HepG2 (cell line): ENCODE measurements at regions not wholly inside any gene's neighbourhood (a gene's known extent, or its start where the extent isn't known, plus 50 kb on each side); places are given as distances from the start of the nearest gene placed in this dataset.

Experiments used
- ATAC-seq: fragments of 200-7000 bp; cut with Tn5 transposase; 3 replicates; pipeline ENCODE4 v1.9.1; 2020; ENCODE audit warnings: mild to moderate bottlenecking, moderate library complexity
- BruUV-seq: library from RNA; stranded (reverse); fragments of 400-500 nt; replicated peaks from 2 replicates; lab custom pipeline; 2021; lab: Mats Ljungman, UMichigan
- CTCF ChIA-PET: fragments of 300-600 bp; formaldehyde crosslinking; extraction: SDS; loops from one replicate; lab custom pipeline; 2021; ENCODE audit warnings: low total read pairs, inconsistent platforms, low intra/inter-chr PET ratio; lab: Yijun Ruan, JAX
- POLR2A ChIA-PET: fragments of 350-600 bp; sonication (Branson Sonifier 250); formaldehyde crosslinking; loops from one replicate; lab custom pipeline; 2020; ENCODE audit warnings: antibody characterized with exemption, inconsistent platforms; lab: Yijun Ruan, JAX
- DNase-seq: peaks from one replicate; pipeline ENCODE4 v3.0.0-alpha.2; 2015; ENCODE audit warnings: low spot score
- FAIRE-seq: peaks from 3 replicates; lab custom pipeline; 2011; peaks lifted over from hg19 to GRCh38; lab: Jason Lieb, UNC
- H2AFZ ChIP-seq: one replicate; pipeline ENCODE4 v1.6.1; 2011; ENCODE audit warnings: low read length, inconsistent platforms
- H3K27ac ChIP-seq: fragments of 300-600 bp; 3 replicates; pipeline ENCODE4 v1.8.0; 2011; ENCODE audit warnings: mixed run types, mild to moderate bottlenecking, mixed read lengths, low read length, inconsistent platforms; ENCODE audit not compliant: insufficient read depth; ENCODE audit errors: extremely low read length
- H3K27me3 ChIP-seq, 2 experiments: fragments of 200-600 bp in 1 of 2; 2 replicates in 1 of 2; 3 replicates in 1 of 2; pipeline versions ENCODE4 v1.6.0 to v1.8.0; 2011; ENCODE audit warnings: low read length in 2 of 2, mild to moderate bottlenecking in 2 of 2, moderate library complexity in 2 of 2, inconsistent platforms in 1 of 2; ENCODE audit not compliant: insufficient read depth in 2 of 2, control insufficient read depth in 1 of 2
- H3K36me3 ChIP-seq, 2 experiments: fragments of 200-600 bp in 1 of 2; replicated peaks in 1 of 2; 2 replicates in 1 of 2; 3 replicates in 1 of 2; pipeline versions ENCODE4 v1.5.1 to v1.8.0; 2011; ENCODE audit warnings: low read length in 2 of 2, inconsistent platforms in 1 of 2; ENCODE audit not compliant: insufficient read depth in 2 of 2, control insufficient read depth in 1 of 2
- H3K4me1 ChIP-seq: 2 replicates; pipeline ENCODE4 v1.5.1; 2012; ENCODE audit warnings: low read length, inconsistent platforms; ENCODE audit not compliant: insufficient read depth
- H3K4me2 ChIP-seq: 2 replicates; pipeline ENCODE4 v1.6.0; 2011; ENCODE audit warnings: low read depth, low read length, inconsistent platforms
- H3K4me3 ChIP-seq, 3 experiments: fragments of 200-600 bp in 1 of 3; sonication (generic), shearing (Covaris generic) in 1 of 3; replicated peaks in 1 of 3; 2 replicates each; pipeline ENCODE4 v1.5.1; 2011 to 2016; ENCODE audit warnings: low read length in 3 of 3, inconsistent platforms in 2 of 3, low read depth in 2 of 3, mild to moderate bottlenecking in 2 of 3, control low read depth in 1 of 3, mixed read lengths in 1 of 3; ENCODE audit not compliant: insufficient read depth in 1 of 3
- H3K79me2 ChIP-seq: one replicate; pipeline ENCODE4 v1.6.1; 2011; ENCODE audit warnings: low read length, inconsistent platforms; ENCODE audit not compliant: insufficient read depth
- H3K9ac ChIP-seq: 2 replicates; pipeline ENCODE4 v1.6.0; 2011; ENCODE audit warnings: mild to moderate bottlenecking, low read depth, low read length, inconsistent platforms; ENCODE audit not compliant: insufficient read depth
- H3K9me3 ChIP-seq: 2 replicates; pipeline ENCODE4 v1.5.1; 2012; ENCODE audit warnings: mild to moderate bottlenecking, low read length
- H4K20me1 ChIP-seq: 2 replicates; pipeline ENCODE4 v1.6.0; 2011; ENCODE audit warnings: inconsistent platforms, mild to moderate bottlenecking, low read length, moderate library complexity; ENCODE audit not compliant: insufficient read depth
- ISX ChIP-seq: sonication (generic); formaldehyde crosslinking; conservative IDR thresholded peaks from 2 replicates; pipeline ENCODE4 v1.5.0; 2020; ENCODE audit warnings: missing genetic modification reagents
- PHB2 ChIP-seq: fragments of 450-650 bp; IDR thresholded peaks from 2 replicates; pipeline ENCODE4 v1.6.1; 2018; ENCODE audit not compliant: partially characterized antibody
- SMAD9 ChIP-seq: sonication (generic); formaldehyde crosslinking; IDR thresholded peaks from 2 replicates; pipeline ENCODE4 v1.5.1; 2020; ENCODE audit warnings: mild to moderate bottlenecking, missing genetic modification reagents
- ZNF232 ChIP-seq: sonication (generic); formaldehyde crosslinking; IDR thresholded peaks from 2 replicates; pipeline ENCODE4 v1.4.0; 2020; ENCODE audit warnings: missing genetic modification reagents, borderline replicate concordance
- ZNF337 ChIP-seq: sonication (generic); formaldehyde crosslinking; IDR thresholded peaks from 2 replicates; pipeline ENCODE4 v1.5.1; 2020; ENCODE audit warnings: missing genetic modification reagents, low read depth, mild to moderate bottlenecking, borderline replicate concordance
- ZNF577 ChIP-seq: sonication (generic); formaldehyde crosslinking; IDR thresholded peaks from 2 replicates; pipeline ENCODE4 v1.4.0; 2020; ENCODE audit warnings: mild to moderate bottlenecking, low read depth, missing genetic modification reagents, borderline replicate concordance
- ZSCAN29 ChIP-seq: sonication (generic); formaldehyde crosslinking; conservative IDR thresholded peaks from 2 replicates; pipeline ENCODE4 v1.4.0; 2020; ENCODE audit warnings: mild to moderate bottlenecking, missing genetic modification reagents
- WGBS: methylation state at CpG from one replicate; pipeline ENCODE4 v1.1.6; 2017; ENCODE audit warnings: low lambda C conversion rate; 5-methylcytosine and 5-hydroxymethylcytosine counted together
- in situ Hi-C: cut with HindIII; loops from 2 replicates; pipeline ENCODE4 v1.10.0; 2017; ENCODE audit warnings: low pct_unique_long_range_greater_than_20kb; ENCODE audit not compliant: extremely low pct_ligation_motif_present
- intact Hi-C: fragments of 100-400 bp; cut with micrococcal nuclease; formaldehyde crosslinking; loops from one replicate; pipeline ENCODE4 v1.10.0; 2022; ENCODE audit not compliant: unreplicated experiment
- TF ChIP-seq, protein P1 (sequence below): sonication (generic); formaldehyde crosslinking; IDR thresholded peaks from 2 replicates; pipeline ENCODE4 v1.8.0; 2022; ENCODE audit warnings: low read depth, missing genetic modification reagents
- TF ChIP-seq, protein P2 (sequence below), 2 experiments: sonication (generic) in 1 of 2; formaldehyde crosslinking in 1 of 2; IDR thresholded peaks; 2 replicates each; pipeline versions ENCODE4 v1.6.1 to v1.9.0; 2014 to 2022; ENCODE audit warnings: antibody characterized with exemption in 1 of 2, borderline replicate concordance in 1 of 2, inconsistent platforms in 1 of 2, low read depth in 1 of 2, missing genetic modification reagents in 1 of 2
- TF ChIP-seq, protein P3 (sequence below): sonication (generic); formaldehyde crosslinking; IDR thresholded peaks from 2 replicates; pipeline ENCODE4 v1.4.0; 2020; ENCODE audit warnings: missing genetic modification reagents

DNA sequence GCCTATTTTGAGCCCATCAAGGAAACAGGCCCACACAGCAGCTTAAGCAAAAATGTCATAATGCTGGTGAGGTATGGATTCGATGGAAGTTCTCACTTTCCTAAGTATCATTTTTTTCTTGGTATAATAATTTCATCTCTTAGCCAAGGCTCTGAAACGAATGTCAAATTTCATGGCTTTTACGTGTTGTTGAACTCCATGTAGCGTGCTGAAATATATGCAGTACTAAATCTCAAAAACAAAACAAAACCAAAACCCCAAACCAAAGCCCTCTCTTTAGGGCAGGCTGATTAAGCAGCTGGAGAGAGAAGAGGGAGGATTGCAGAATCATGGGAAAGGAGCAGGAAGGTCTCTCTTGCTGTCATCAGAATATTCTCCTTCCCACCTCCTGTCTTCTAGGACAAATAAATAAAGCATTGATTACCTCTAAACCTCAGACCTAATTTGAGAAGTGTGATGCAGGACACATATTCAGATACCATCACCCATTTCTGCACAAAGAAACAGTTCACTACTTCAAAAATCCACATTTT lies 58.3 kb downstream of the TMEM174 start:
- no peaks in the 10 kb centered on the region for H4K20me1 ChIP-seq
- no TSS peak for BruUV-seq
- no peak overlapping the region for H3K4me2 ChIP-seq
- intact Hi-C loops (no loop called here), in situ Hi-C loops (no loop called here)
- ChIA-PET POLR2A (no interaction called here), CTCF (no interaction called here)
- H3K9ac ChIP-seq, result no peak overlapping the region
- no peaks in the 10 kb centered on the region for H3K79me2 ChIP-seq
- WGBS, result 46% methylated on average over 4 of the region's 4 CpGs
- FAIRE-seq, result no peak
- H3K27me3 ChIP-seq, result peaks cover 0 to 49% of the 10 kb centered on the region in 2 experiments; a peak in 3 of 5 replicates
- no peak overlapping the region for H3K4me3 ChIP-seq
- no peak overlapping the region for H2AFZ ChIP-seq
- no peak for ATAC-seq
- H3K27ac ChIP-seq, result no peak overlapping the region
- H3K4me1 ChIP-seq, result no peaks in the 10 kb centered on the region
- DNase-seq, result no peak
- no peaks in the 10 kb centered on the region for H3K36me3 ChIP-seq
- H3K9me3 ChIP-seq, result no peaks in the 10 kb centered on the region
- TF ChIP-seq, protein P1, sequence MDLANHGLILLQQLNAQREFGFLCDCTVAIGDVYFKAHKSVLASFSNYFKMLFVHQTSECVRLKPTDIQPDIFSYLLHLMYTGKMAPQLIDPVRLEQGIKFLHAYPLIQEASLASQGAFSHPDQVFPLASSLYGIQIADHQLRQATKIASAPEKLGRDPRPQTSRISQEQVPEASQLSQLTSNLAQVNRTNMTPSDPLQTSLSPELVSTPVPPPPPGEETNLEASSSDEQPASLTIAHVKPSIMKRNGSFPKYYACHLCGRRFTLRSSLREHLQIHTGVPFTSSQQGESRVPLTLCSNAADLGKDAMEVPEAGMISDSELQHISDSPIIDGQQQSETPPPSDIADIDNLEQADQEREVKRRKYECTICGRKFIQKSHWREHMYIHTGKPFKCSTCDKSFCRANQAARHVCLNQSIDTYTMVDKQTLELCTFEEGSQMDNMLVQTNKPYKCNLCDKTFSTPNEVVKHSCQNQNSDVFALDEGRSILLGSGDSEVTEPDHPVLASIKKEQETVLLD (CRISPR knock-in tag), result no peak
- TF ChIP-seq ISX (CRISPR knock-in tag) (no peak), ZNF337 (CRISPR knock-in tag) (no peak), ZSCAN29 (no peak), SMAD9 (no peak), PHB2 (no peak), ZNF232 (CRISPR knock-in tag) (no peak), ZNF577 (CRISPR knock-in tag) (no peak)
- TF ChIP-seq, protein P2, sequence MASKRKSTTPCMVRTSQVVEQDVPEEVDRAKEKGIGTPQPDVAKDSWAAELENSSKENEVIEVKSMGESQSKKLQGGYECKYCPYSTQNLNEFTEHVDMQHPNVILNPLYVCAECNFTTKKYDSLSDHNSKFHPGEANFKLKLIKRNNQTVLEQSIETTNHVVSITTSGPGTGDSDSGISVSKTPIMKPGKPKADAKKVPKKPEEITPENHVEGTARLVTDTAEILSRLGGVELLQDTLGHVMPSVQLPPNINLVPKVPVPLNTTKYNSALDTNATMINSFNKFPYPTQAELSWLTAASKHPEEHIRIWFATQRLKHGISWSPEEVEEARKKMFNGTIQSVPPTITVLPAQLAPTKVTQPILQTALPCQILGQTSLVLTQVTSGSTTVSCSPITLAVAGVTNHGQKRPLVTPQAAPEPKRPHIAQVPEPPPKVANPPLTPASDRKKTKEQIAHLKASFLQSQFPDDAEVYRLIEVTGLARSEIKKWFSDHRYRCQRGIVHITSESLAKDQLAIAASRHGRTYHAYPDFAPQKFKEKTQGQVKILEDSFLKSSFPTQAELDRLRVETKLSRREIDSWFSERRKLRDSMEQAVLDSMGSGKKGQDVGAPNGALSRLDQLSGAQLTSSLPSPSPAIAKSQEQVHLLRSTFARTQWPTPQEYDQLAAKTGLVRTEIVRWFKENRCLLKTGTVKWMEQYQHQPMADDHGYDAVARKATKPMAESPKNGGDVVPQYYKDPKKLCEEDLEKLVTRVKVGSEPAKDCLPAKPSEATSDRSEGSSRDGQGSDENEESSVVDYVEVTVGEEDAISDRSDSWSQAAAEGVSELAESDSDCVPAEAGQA (IDR thresholded peaks at IDR 0.05; ENCODE audit: low read depth), result no peak
- TF ChIP-seq, protein P2 (CRISPR knock-in tag; IDR thresholded peaks at IDR 0.05; ENCODE audit: borderline replicate concordance), result no peak
- TF ChIP-seq, protein P3, sequence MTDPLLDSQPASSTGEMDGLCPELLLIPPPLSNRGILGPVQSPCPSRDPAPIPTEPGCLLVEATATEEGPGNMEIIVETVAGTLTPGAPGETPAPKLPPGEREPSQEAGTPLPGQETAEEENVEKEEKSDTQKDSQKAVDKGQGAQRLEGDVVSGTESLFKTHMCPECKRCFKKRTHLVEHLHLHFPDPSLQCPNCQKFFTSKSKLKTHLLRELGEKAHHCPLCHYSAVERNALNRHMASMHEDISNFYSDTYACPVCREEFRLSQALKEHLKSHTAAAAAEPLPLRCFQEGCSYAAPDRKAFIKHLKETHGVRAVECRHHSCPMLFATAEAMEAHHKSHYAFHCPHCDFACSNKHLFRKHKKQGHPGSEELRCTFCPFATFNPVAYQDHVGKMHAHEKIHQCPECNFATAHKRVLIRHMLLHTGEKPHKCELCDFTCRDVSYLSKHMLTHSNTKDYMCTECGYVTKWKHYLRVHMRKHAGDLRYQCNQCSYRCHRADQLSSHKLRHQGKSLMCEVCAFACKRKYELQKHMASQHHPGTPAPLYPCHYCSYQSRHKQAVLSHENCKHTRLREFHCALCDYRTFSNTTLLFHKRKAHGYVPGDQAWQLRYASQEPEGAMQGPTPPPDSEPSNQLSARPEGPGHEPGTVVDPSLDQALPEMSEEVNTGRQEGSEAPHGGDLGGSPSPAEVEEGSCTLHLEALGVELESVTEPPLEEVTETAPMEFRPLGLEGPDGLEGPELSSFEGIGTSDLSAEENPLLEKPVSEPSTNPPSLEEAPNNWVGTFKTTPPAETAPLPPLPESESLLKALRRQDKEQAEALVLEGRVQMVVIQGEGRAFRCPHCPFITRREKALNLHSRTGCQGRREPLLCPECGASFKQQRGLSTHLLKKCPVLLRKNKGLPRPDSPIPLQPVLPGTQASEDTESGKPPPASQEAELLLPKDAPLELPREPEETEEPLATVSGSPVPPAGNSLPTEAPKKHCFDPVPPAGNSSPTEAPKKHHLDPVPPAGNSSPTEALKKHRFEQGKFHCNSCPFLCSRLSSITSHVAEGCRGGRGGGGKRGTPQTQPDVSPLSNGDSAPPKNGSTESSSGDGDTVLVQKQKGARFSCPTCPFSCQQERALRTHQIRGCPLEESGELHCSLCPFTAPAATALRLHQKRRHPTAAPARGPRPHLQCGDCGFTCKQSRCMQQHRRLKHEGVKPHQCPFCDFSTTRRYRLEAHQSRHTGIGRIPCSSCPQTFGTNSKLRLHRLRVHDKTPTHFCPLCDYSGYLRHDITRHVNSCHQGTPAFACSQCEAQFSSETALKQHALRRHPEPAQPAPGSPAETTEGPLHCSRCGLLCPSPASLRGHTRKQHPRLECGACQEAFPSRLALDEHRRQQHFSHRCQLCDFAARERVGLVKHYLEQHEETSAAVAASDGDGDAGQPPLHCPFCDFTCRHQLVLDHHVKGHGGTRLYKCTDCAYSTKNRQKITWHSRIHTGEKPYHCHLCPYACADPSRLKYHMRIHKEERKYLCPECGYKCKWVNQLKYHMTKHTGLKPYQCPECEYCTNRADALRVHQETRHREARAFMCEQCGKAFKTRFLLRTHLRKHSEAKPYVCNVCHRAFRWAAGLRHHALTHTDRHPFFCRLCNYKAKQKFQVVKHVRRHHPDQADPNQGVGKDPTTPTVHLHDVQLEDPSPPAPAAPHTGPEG, result no peak
